ENCODE measurements at regions not wholly inside any gene's neighbourhood (a gene's known extent, or its start where the extent isn't known, plus 50 kb on each side); places are given as distances from the start of the nearest gene placed in this dataset.
"Not testable (repeated sequence)": the region's sequence is repeated elsewhere in the genome, so short reads cannot be mapped to it uniquely, and the experiment has no call there.

DNA sequence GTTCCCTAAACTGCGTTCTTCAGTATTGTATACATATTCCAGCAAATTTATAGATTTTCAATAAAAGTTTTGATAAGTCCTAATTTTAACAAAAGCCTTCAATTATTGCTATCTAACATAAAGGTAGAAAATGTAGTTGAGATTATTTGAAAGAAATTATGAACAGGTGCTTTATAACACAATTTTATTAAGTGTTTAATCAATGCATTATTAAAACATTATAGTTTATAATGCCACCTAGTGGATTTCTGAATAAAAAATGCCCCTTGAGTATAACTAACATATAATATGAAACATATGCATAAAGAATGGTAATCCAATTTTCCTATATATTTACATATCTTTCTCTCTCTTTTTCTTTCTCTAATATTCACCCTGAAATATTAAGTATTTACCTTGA, 515.3 kb downstream of the SLC6A15 start:
- DNase-seq (ENCODE audit: low read depth in 2 of 2), result no peak

- not testable (repeated sequence) for DNase-seq (ENCODE audit: low read depth in 2 of 2)
Measured at GRCh38 chr12:84391176-84391575, 521.4 kb downstream of the SLC6A15 start.

- no peak for DNase-seq (ENCODE audit: low read depth in 2 of 2)
Measured at GRCh38 chr12:84384384-84384783, 528.2 kb downstream of the SLC6A15 start.

- DNase-seq (ENCODE audit: low read depth in 2 of 2), result not testable (repeated sequence)
Measured at GRCh38 chr12:84382486-84382885, 530.1 kb downstream of the SLC6A15 start.

GRCh38 chr12:84376320-84376719, 536.3 kb downstream of the SLC6A15 start:
- no peak for DNase-seq (ENCODE audit: low read depth in 2 of 2)

DNA sequence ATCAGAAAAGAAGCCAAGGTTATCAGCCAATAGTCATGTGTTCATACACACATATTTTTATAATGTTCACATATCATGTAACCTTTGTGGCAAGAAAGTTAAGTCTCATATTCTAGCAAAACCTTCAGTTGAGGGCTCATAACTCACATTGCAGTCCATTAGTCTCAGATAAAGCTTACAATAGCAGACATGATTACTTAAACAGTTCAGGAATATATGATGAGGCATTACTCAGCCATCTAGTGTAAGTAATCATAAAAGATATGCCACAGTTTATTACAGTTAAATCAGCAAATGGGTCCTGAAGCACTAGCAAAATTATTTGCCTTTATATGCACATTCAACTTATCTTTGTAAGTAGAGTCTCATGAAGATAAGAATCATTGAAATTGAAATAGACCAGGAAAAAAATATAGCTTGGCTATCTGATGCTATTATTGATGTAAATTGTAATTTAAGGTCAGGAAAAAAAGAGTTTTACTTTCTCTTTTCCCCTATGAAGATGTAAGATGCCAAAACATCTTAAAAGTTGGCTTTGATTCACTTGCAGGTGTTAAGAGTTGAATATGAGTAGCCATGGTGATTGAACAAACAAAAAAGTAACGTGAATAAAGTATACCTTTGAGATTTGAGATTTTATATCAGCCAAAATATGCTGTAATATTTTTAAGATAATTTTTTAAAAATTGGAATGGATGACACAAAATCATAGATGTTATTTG, 537.0 kb downstream of the SLC6A15 start:
- DNase-seq (ENCODE audit: low read depth in 2 of 2), result no peak

GRCh38 chr12:84362552-84362897, 550.1 kb downstream of the SLC6A15 start:
- no peak for DNase-seq (ENCODE audit: low read depth in 2 of 2)

GRCh38 chr12:84361651-84362551, 550.7 kb downstream of the SLC6A15 start:
- no peak for DNase-seq (ENCODE audit: low read depth in 2 of 2)

DNA sequence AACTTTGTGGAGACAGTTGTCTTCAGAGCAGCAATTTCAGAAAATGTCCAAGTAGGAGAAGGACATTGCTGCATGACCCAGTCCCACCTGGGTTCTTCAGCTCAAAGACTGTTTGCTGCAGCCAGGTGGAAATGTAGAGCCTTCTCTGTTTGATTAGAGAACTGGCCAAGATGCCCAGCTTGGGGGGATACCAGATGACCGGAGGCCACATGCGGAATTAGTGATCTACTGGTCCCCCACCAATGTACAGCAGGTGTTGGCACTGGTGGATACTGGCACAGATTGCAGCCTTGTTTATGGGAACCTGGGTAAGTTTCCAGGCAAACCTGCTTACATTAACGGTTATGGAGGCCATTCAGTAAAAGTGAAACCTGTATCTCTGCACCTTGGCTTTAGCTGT, 555.3 kb downstream of the SLC6A15 start:
- DNase-seq (ENCODE audit: low read depth in 2 of 2), result no peak

DNA sequence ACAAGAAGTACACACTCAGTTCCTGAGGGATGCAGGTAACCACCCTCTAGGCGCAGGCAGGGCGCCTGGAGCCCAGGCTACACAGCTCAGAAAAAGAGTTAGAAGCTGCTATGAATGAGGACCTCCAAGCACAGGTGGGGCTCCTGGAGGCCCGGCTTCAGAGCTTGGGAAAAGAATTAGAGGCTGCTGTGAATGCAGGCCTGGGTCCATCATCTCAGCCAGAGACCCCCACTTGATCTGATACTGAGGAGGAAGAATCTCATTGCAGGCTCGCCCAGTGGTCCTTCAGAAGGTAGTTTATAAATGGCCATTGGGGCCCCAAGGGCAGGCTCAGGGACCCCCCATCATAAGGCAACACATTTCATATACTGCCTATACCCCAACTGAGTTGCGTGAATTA, 556.4 kb downstream of the SLC6A15 start:
- DNase-seq (ENCODE audit: low read depth in 2 of 2), result no peak

GRCh38 chr12:84355561-84355960, 557.0 kb downstream of the SLC6A15 start:
- no peak for DNase-seq (ENCODE audit: low read depth in 2 of 2)

DNA sequence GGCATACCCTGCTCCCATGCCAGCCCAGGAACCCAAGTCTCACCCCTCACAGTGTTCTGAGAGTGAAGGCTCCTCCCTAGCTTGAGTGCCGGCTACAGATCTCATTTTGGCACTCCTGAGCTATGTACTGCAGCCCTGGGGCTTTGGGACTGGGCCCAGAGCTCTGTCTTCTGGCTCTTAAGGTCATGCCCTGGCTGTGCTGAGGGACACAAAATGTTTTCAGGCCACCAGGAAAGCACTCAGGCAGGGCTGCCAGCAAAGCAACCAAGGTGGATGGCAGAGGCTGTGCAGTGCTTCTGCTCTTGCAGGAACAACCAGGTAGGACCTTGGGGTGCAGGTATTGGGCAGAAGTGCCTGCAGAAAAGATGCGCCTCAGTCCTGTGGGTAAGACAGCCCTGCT, 564.0 kb downstream of the SLC6A15 start:
- DNase-seq (ENCODE audit: low read depth in 2 of 2), result no peak

- DNase-seq (ENCODE audit: low read depth in 2 of 2), result no peak
Measured at GRCh38 chr12:84341467-84342193, 571.0 kb downstream of the SLC6A15 start.

DNA sequence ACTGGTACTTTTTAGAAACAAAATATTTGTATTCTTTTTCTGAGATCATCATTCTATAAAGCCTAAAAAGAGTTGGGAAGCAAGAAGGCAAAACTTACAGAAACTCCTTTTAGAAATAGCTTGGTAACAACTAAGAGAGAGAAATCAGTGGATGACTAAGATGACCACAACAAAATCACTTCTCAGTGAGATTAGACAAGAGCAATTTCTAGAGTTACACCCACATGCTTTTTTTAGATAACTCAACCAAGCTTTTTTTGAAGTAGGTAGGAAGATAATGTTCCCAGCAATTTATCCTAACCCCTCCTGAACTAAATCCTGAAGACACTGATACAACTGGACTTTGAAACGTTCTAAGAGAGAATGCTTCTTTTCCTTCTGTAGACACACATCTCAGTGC, 576.4 kb downstream of the SLC6A15 start:
- no peak for DNase-seq (ENCODE audit: low read depth in 2 of 2)

- DNase-seq (ENCODE audit: low read depth in 2 of 2), result no peak
Measured at GRCh38 chr12:84329938-84330337, 582.7 kb downstream of the SLC6A15 start.

DNA sequence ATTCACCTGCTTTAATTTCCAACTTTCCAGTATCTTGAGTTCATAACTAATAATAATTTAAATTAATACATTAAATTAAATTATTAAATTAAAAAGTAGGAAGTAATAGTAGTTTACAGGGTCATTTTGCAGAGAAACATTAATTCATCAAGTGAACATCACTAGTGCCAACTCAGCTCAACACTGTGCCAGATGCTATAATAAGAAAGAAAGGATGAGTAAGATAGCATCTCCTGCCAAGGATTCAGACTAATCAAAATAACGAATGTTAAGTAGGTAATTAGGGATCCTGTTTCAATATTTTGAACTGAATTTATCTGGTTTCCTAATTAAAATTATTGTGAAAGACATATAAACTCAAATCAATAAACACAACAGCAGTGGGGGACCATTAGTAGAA, 596.7 kb downstream of the SLC6A15 start:
- no peak for DNase-seq (ENCODE audit: low read depth in 2 of 2)

DNA sequence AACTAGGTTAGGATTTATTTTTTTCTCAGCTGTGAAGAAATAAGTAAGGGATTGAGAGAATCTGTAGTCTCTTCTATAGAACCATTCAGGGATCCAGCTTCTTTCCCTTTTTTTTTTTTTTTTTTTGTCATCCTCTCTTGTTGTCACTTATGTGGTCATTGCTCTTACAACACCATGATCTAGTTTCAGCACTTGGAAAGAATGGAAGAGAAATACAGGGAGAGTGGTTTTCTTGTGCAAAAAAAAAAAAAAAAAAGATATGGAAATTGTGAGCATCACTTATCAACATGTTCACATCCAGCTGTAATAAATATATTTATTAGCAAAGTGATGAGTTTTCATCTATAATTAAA, 599.3 kb downstream of the SLC6A15 start:
- DNase-seq (ENCODE audit: low read depth in 2 of 2), result no peak

GRCh38 chr12:84308211-84308610, 604.4 kb downstream of the SLC6A15 start:
- DNase-seq (ENCODE audit: low read depth in 2 of 2), result no peak

DNA sequence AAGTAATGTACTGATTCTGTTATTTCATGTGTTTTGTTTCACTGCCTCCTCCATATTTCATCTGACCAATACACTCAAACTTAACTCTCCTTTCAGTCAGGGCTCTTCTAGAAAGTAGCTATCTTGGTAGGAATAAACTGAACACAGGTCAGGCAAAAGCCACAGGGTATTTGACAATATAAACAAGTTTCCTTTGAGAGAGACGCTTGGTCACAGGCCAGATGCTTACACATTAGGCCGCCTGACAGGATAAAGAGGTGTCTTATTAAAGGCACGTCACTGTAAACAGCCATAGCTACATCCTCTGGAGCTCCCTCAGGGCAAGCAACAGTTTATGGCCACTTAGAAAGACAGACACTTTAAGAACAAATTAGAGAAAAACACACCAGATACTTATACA, 607.5 kb downstream of the SLC6A15 start:
- no peak for DNase-seq (ENCODE audit: low read depth in 2 of 2)

GRCh38 chr12:84294246-84294645, 618.4 kb downstream of the SLC6A15 start:
- no peak for DNase-seq (ENCODE audit: low read depth in 2 of 2)

GRCh38 chr12:84290168-84290567, 622.4 kb downstream of the SLC6A15 start:
- DNase-seq (ENCODE audit: low read depth in 2 of 2), result no peak

GRCh38 chr12:84277986-84278385, 634.6 kb downstream of the SLC6A15 start:
- DNase-seq (ENCODE audit: low read depth in 2 of 2), result no peak

DNA sequence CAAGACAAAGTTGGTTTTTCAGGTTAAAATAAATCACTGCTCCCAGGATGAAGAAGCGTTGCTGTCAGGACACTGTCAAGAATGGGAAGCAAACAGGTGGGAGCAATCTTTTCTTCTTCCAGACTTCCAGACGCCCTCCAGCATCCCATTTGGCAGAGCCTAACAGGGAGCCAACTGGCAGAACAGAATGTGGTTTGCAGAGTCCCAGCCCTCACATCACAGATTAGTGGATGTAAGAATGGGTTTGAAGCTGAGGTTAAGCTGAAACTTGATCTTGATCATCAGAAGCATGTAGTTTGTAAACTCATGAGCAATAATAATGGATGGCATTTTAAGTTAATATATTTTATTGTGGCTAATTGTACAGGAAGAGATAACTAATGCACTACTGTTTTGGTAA, 636.4 kb downstream of the SLC6A15 start:
- DNase-seq (ENCODE audit: low read depth in 2 of 2), result no peak

Measured in stimulated activated CD8-positive, alpha-beta memory T cell treated with anti-CD3 and anti-CD28 coated beads, Interleukin-2, amount 100 ng/mL, for 1 hour (primary cell).